PC-9 (cell line): ENCODE measurements at regions not wholly inside any gene's neighbourhood (a gene's known extent, or its start where the extent isn't known, plus 50 kb on each side); places are given as distances from the start of the nearest gene placed in this dataset.

Experiments
- EZH2 ChIP-seq: fragments of 200-600 bp; sonication (generic); IDR thresholded peaks from 2 replicates; pipeline ENCODE4 v1.8.0; 2017; ENCODE audit warnings: antibody characterized with exemption, low read depth
- TF ChIP-seq, protein P1 (sequence below): fragments of 200-600 bp; sonication (generic); conservative IDR thresholded peaks from 2 replicates; pipeline ENCODE4 v1.6.1; 2017; ENCODE audit warnings: mixed run types, antibody characterized with exemption, mild to moderate bottlenecking, moderate library complexity

DNA sequence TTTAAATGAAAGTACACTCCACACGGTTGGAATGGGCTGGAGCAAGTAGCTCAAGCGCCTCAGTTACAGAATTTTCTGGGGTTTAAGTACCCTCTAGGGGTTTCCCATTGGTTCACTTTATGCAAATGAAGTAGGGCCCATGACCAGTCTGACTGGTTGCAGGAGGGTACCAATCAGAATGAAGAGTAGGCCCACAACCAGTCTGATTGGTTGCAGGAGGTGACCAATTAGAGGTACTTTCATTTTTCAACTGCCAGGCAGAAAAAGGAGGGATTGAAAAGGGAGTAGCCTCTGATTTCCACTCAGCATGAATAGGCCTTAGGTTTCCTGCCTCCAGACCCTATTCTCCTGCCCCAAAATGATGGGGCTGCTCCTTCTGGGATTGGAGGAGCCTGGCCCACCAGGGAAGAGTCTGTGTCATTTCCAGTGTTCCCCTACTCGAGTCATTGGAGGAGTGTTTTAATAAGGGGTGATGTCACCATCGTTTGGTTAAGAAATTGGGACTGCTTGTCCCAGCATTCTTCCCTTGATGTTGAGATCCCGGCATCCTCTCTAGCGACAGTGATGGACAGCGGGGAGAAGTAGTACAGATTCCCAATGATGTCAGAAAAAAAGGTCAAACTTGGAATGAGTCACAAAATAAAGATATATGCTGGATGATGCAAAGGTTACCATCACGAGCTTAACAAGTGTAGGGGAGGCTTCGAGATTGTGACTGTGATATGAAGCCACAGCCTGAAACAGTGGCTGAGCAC lies 210.4 kb downstream of the SH3BP4 start:
- TF ChIP-seq, protein P1, sequence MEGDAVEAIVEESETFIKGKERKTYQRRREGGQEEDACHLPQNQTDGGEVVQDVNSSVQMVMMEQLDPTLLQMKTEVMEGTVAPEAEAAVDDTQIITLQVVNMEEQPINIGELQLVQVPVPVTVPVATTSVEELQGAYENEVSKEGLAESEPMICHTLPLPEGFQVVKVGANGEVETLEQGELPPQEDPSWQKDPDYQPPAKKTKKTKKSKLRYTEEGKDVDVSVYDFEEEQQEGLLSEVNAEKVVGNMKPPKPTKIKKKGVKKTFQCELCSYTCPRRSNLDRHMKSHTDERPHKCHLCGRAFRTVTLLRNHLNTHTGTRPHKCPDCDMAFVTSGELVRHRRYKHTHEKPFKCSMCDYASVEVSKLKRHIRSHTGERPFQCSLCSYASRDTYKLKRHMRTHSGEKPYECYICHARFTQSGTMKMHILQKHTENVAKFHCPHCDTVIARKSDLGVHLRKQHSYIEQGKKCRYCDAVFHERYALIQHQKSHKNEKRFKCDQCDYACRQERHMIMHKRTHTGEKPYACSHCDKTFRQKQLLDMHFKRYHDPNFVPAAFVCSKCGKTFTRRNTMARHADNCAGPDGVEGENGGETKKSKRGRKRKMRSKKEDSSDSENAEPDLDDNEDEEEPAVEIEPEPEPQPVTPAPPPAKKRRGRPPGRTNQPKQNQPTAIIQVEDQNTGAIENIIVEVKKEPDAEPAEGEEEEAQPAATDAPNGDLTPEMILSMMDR, result no peak
- TF ChIP-seq EZH2, result no peak
